Hepatocyte (in vitro differentiated cells): ENCODE measurements at regions not wholly inside any gene's neighbourhood (a gene's known extent, or its start where the extent isn't known, plus 50 kb on each side); places are given as distances from the start of the nearest gene placed in this dataset.
A peak's percentile ranks its signal among the peaks of the same experiment; 100 is the strongest.

Source experiments
- DNase-seq: peaks from one replicate; pipeline ENCODE4 v3.0.0-alpha.2; 2016; ENCODE audit warnings: low spot score
- H2AFZ ChIP-seq: fragments of 200-600 bp; sonication (generic); 2 replicates; pipeline ENCODE4 v1.6.0; 2016; ENCODE audit warnings: antibody characterized with exemption, mild to moderate bottlenecking
- H3K27ac ChIP-seq: fragments of 200-600 bp; sonication (generic); 2 replicates; pipeline ENCODE4 v1.5.1; 2016; ENCODE audit warnings: mild to moderate bottlenecking
- H3K27me3 ChIP-seq: fragments of 200-600 bp; sonication (generic); 2 replicates; pipeline ENCODE4 v1.6.1; 2016
- H3K36me3 ChIP-seq: fragments of 200-600 bp; sonication (generic); replicated peaks from 2 replicates; pipeline ENCODE4 v1.5.1; 2016; ENCODE audit warnings: low read depth; ENCODE audit not compliant: insufficient read depth
- H3K4me1 ChIP-seq: fragments of 200-600 bp; sonication (generic); 2 replicates; pipeline ENCODE4 v1.5.1; 2016; ENCODE audit warnings: mild to moderate bottlenecking, moderate library complexity; ENCODE audit not compliant: insufficient read depth
- H3K4me2 ChIP-seq: fragments of 200-600 bp; sonication (generic); 2 replicates; pipeline ENCODE4 v1.6.0; 2016
- H3K4me3 ChIP-seq: fragments of 200-600 bp; sonication (generic); 2 replicates; pipeline ENCODE4 v1.5.1; 2016; ENCODE audit warnings: mild to moderate bottlenecking
- H3K79me2 ChIP-seq: fragments of 200-600 bp; sonication (generic); 2 replicates; pipeline ENCODE4 v1.6.0; 2017; ENCODE audit warnings: mild to moderate bottlenecking
- H3K9me2 ChIP-seq: fragments of 200-600 bp; sonication (generic); replicated peaks from 2 replicates; pipeline ENCODE4 v1.6.0; 2017; ENCODE audit warnings: mild to moderate bottlenecking; ENCODE audit not compliant: insufficient read depth
- H3K9me3 ChIP-seq: fragments of 200-600 bp; sonication (generic); 2 replicates; pipeline ENCODE4 v1.5.1; 2016; ENCODE audit warnings: low read depth, mild to moderate bottlenecking
- H4K20me1 ChIP-seq: fragments of 200-600 bp; sonication (generic); 2 replicates; pipeline ENCODE4 v1.6.0; 2016; ENCODE audit warnings: mild to moderate bottlenecking; ENCODE audit not compliant: insufficient read depth, poor library complexity, severe bottlenecking
- CTCF ChIP-seq: fragments of 200-600 bp; sonication (generic); IDR thresholded peaks from 2 replicates; pipeline ENCODE4 v1.5.1; 2016; ENCODE audit warnings: antibody characterized with exemption, mild to moderate bottlenecking; ENCODE audit not compliant: poor library complexity
- EZH2 ChIP-seq: fragments of 200-600 bp; sonication (generic); IDR thresholded peaks from 2 replicates; pipeline ENCODE4 v1.6.1; 2016; ENCODE audit warnings: antibody characterized with exemption, mild to moderate bottlenecking, borderline replicate concordance
- EZH2phosphoT487 ChIP-seq: fragments of 200-600 bp; sonication (generic); IDR thresholded peaks from one replicate; pipeline ENCODE4 v1.6.1; 2018; ENCODE audit warnings: antibody characterized with exemption, mild to moderate bottlenecking, low read depth, moderate library complexity; ENCODE audit not compliant: unreplicated experiment, severe bottlenecking
- WGBS: methylation state at CpG from one replicate; pipeline ENCODE4 v1.1.6; 2016; ENCODE audit warnings: low lambda C conversion rate; ENCODE audit errors: missing lambda C conversion rate; 5-methylcytosine and 5-hydroxymethylcytosine counted together

GRCh38 chr2:145123606-145124005 is 603.7 kb upstream of the ZEB2 start:
- 63% methylated on average over 2 of the region's 2 CpGs for WGBS
- Histone ChIP-seq H3K4me3 (no peak overlapping the region), H3K36me3 (no peaks in the 10 kb centered on the region), H3K79me2 (no peaks in the 10 kb centered on the region), H3K27me3 (no peaks in the 10 kb centered on the region), H3K4me2 (no peak overlapping the region), H3K9me3 (no peaks in the 10 kb centered on the region), H2AFZ (no peak overlapping the region), H3K9me2 (no peaks in the 10 kb centered on the region), H3K4me1 (no peaks in the 10 kb centered on the region), H3K27ac (no peak overlapping the region), H4K20me1 (no peaks in the 10 kb centered on the region)
- TF ChIP-seq CTCF, result no peak
- TF ChIP-seq EZH2, result no peak
- no peak for TF ChIP-seq EZH2phosphoT487
- peak; percentile 8 for DNase-seq

- 93% methylated on average over 1 of the region's 1 CpG for WGBS
These were observed 599.3 kb upstream of the ZEB2 start for GRCh38 chr2:145119225-145119624.

GRCh38 chr2:145116834-145117725 is 597.2 kb upstream of the ZEB2 start:
- Histone ChIP-seq H3K4me2 (no peak overlapping the region), H3K79me2 (no peaks in the 10 kb centered on the region), H3K4me3 (no peak overlapping the region), H3K27me3 (no peaks in the 10 kb centered on the region), H3K4me1 (no peaks in the 10 kb centered on the region), H3K9me2 (no peaks in the 10 kb centered on the region), H4K20me1 (no peaks in the 10 kb centered on the region), H3K9me3 (no peaks in the 10 kb centered on the region), H3K36me3 (no peaks in the 10 kb centered on the region), H2AFZ (no peak overlapping the region), H3K27ac (no peak overlapping the region)
- WGBS, result 71% methylated on average over 5 of the region's 5 CpGs
- TF ChIP-seq EZH2phosphoT487 (no peak), CTCF (no peak), EZH2 (no peak)
- DNase-seq, result no peak

More at GRCh38 chr2:145119225-145119624, 599.3 kb upstream of the ZEB2 start:
- Histone ChIP-seq H3K4me1 (no peaks in the 10 kb centered on the region), H3K27ac (no peak overlapping the region), H3K36me3 (no peaks in the 10 kb centered on the region), H4K20me1 (no peaks in the 10 kb centered on the region), H3K4me3 (no peak overlapping the region), H3K27me3 (no peaks in the 10 kb centered on the region), H3K4me2 (no peak overlapping the region), H3K9me2 (no peaks in the 10 kb centered on the region), H3K79me2 (no peaks in the 10 kb centered on the region), H2AFZ (no peak overlapping the region), H3K9me3 (no peaks in the 10 kb centered on the region)
- DNase-seq, result no peak
- TF ChIP-seq CTCF, result no peak
- no peak for TF ChIP-seq EZH2phosphoT487
- TF ChIP-seq EZH2, result no peak
